Karpas-422 (cell line): ENCODE measurements at regions not wholly inside any gene's neighbourhood (a gene's known extent, or its start where the extent isn't known, plus 50 kb on each side); places are given as distances from the start of the nearest gene placed in this dataset.
A peak's percentile ranks its signal among the peaks of the same experiment; 100 is the strongest.

ENCODE experiments used
- DNase-seq: peaks from one replicate; pipeline ENCODE4 v3.0.0-alpha.2; 2015
- H2AFZ ChIP-seq: fragments of 200-600 bp; sonication (generic); 2 replicates; pipeline ENCODE4 v1.6.1; 2014; ENCODE audit warnings: antibody characterized with exemption, low read length, mixed read lengths
- H3K27ac ChIP-seq: fragments of 200-600 bp; sonication (generic); 2 replicates; pipeline ENCODE4 v1.5.1; 2014; ENCODE audit warnings: mild to moderate bottlenecking, low read length, moderate library complexity
- H3K27me3 ChIP-seq: fragments of 200-600 bp; sonication (generic); 2 replicates; pipeline ENCODE4 v1.6.1; 2014; ENCODE audit warnings: low read length, mixed read lengths
- H3K36me3 ChIP-seq: fragments of 200-600 bp; sonication (generic); 2 replicates; pipeline ENCODE4 v1.6.1; 2014; ENCODE audit warnings: low read length, mixed read lengths; ENCODE audit not compliant: insufficient read depth
- H3K4me1 ChIP-seq: fragments of 200-600 bp; sonication (generic); 2 replicates; pipeline ENCODE4 v1.6.1; 2014; ENCODE audit warnings: mild to moderate bottlenecking, low read length, mixed read lengths
- H3K4me2 ChIP-seq: fragments of 200-600 bp; sonication (generic); 2 replicates; pipeline ENCODE4 v1.6.1; 2014; ENCODE audit warnings: low read length, low read depth, mild to moderate bottlenecking; ENCODE audit not compliant: poor library complexity, severe bottlenecking
- H3K4me3 ChIP-seq: fragments of 200-600 bp; sonication (generic); 2 replicates; pipeline ENCODE4 v1.5.1; 2014; ENCODE audit warnings: mild to moderate bottlenecking, antibody characterized with exemption, low read length, mixed read lengths
- H3K79me2 ChIP-seq: fragments of 200-600 bp; sonication (generic); 2 replicates; pipeline ENCODE4 v1.6.1; 2014; ENCODE audit warnings: mild to moderate bottlenecking, low read length, mixed read lengths
- H3K9ac ChIP-seq: fragments of 200-600 bp; sonication (generic); 2 replicates; pipeline ENCODE4 v1.6.0; 2014; ENCODE audit warnings: low read length
- H3K9me2 ChIP-seq: fragments of 200-600 bp; sonication (generic), shearing (Covaris generic); replicated peaks from 2 replicates; pipeline ENCODE4 v1.6.0; 2014; ENCODE audit warnings: mild to moderate bottlenecking, low read length, moderate library complexity; ENCODE audit not compliant: insufficient read depth
- H3K9me3 ChIP-seq: fragments of 300-700, 200-600 bp; sonication (generic); 2 replicates; pipeline ENCODE4 v1.6.1; 2014; ENCODE audit warnings: low read length, mixed read lengths
- H4K20me1 ChIP-seq: fragments of 200-600 bp; sonication (generic); 2 replicates; pipeline ENCODE4 v1.6.1; 2014; ENCODE audit warnings: mild to moderate bottlenecking, antibody characterized with exemption, low read length, low read depth; ENCODE audit not compliant: insufficient read depth

DNA sequence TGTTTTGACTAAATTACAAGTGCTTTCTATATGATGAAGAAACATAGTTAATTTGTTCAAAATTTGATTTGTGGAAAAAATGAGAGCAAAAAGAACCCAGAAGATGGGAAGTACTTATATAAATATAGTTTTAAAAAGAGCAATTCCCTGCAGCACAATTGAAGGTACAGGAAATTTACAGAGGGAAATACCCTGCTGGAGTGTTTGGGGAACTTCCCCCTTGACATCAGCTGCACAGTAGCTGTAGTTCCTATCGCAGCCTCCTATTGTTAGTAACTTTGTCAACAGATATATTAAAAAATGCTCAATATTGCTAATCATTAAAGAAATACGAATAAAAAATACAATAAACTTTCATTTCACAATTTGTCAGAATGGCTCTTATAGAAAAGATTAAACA, 1118.8 kb upstream of the ZEB2 start:
- no peak overlapping the region for H3K4me3 ChIP-seq
- H3K4me1 ChIP-seq: no peaks in the 10 kb centered on the region
- H3K4me2 ChIP-seq: no peak overlapping the region
- no peak overlapping the region for H3K27ac ChIP-seq
- no peaks in the 10 kb centered on the region for H3K27me3 ChIP-seq
- H3K36me3 ChIP-seq: no peaks in the 10 kb centered on the region
- no peaks in the 10 kb centered on the region for H3K9me2 ChIP-seq
- no peak for DNase-seq
- H3K79me2 ChIP-seq: no peaks in the 10 kb centered on the region
- H4K20me1 ChIP-seq: no peaks in the 10 kb centered on the region
- no peak overlapping the region for H3K9ac ChIP-seq
- H3K9me3 ChIP-seq: no peaks in the 10 kb centered on the region
- H2AFZ ChIP-seq: no peak overlapping the region

DNA sequence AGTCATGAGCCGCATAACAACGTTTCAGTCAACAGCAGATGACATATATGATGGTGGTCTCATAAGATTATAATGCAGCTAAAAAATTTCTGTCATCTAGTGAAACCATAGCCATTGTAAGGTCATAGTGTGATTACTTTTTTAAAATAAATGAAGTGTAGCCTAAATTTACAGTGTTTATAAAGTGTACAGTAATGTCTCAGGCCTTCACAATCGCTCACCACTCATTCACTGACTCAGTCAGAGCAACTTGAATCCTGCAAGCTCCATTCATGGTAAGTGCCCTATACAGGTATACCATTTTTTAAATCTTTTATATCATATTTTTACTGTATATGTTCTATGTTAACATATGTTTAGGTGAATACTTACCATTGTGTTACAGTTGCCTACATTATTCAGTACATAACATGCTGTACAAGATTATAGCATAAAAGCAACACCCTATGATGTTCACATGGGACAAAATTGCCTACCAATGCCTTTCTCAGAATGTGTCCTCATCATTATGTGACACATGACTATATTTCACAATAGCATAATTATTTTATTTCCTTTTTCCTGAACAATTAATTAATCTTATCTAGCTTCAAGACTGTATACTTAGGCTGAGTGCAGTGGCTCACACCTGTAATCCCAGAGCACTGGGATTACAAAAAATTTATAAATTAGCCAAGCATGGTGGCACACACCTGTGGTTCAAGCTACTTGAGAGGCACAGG, 1115.9 kb upstream of the ZEB2 start:
- DNase-seq: no peak
- H2AFZ ChIP-seq: no peak overlapping the region
- no peaks in the 10 kb centered on the region for H4K20me1 ChIP-seq
- no peak overlapping the region for H3K27ac ChIP-seq
- H3K4me3 ChIP-seq: no peak overlapping the region
- H3K27me3 ChIP-seq: no peaks in the 10 kb centered on the region
- H3K9me3 ChIP-seq: no peaks in the 10 kb centered on the region
- H3K4me2 ChIP-seq: no peak overlapping the region
- H3K79me2 ChIP-seq: no peaks in the 10 kb centered on the region
- H3K9me2 ChIP-seq: no peaks in the 10 kb centered on the region
- no peaks in the 10 kb centered on the region for H3K4me1 ChIP-seq
- H3K9ac ChIP-seq: no peak overlapping the region
- H3K36me3 ChIP-seq: no peaks in the 10 kb centered on the region

DNA sequence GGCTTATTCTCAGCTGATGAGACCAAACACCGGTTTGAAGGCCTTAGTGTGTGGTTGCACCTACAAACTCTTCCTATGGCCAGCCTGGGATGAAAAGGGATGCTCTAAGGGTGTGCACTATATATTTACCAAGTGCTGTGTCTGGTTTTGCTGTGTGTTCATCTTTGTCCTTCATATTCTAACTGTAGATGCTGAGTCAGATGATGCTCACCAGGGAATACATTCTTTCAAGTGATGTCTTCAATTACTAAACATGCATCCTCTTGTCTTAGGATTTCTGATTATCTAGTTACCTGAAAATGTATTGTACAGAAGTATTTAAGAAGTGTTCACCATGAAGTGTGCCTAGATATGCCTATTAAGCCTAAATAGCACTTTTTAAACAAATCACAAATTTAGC, 1111.6 kb upstream of the ZEB2 start:
- H3K27ac ChIP-seq: no peak overlapping the region
- no peaks in the 10 kb centered on the region for H4K20me1 ChIP-seq
- H2AFZ ChIP-seq: no peak overlapping the region
- no peaks in the 10 kb centered on the region for H3K36me3 ChIP-seq
- H3K9me3 ChIP-seq: no peaks in the 10 kb centered on the region
- H3K79me2 ChIP-seq: no peaks in the 10 kb centered on the region
- peaks cover 6% of the 10 kb centered on the region for H3K4me1 ChIP-seq
- no peak overlapping the region for H3K4me2 ChIP-seq
- DNase-seq: no peak
- no peak overlapping the region for H3K9ac ChIP-seq
- H3K27me3 ChIP-seq: no peaks in the 10 kb centered on the region
- no peaks in the 10 kb centered on the region for H3K9me2 ChIP-seq
- no peak overlapping the region for H3K4me3 ChIP-seq

GRCh38 chr2:145626301-145626700, 1106.4 kb upstream of the ZEB2 start:
- H2AFZ ChIP-seq: no peak overlapping the region
- H3K9me3 ChIP-seq: no peaks in the 10 kb centered on the region
- H3K4me3 ChIP-seq: no peak overlapping the region

GRCh38 chr2:145625111-145625510, 1105.2 kb upstream of the ZEB2 start:
- no peak overlapping the region for H3K9ac ChIP-seq
- H3K4me2 ChIP-seq: no peak overlapping the region
- no peaks in the 10 kb centered on the region for H4K20me1 ChIP-seq
- H3K79me2 ChIP-seq: no peaks in the 10 kb centered on the region
- H3K36me3 ChIP-seq: no peaks in the 10 kb centered on the region
- H3K27me3 ChIP-seq: no peaks in the 10 kb centered on the region
- H3K4me3 ChIP-seq: no peak overlapping the region
- no peak overlapping the region for H2AFZ ChIP-seq
- no peak overlapping the region for H3K27ac ChIP-seq
- H3K4me1 ChIP-seq: peaks cover 6% of the 10 kb centered on the region
- H3K9me3 ChIP-seq: no peaks in the 10 kb centered on the region
- no peaks in the 10 kb centered on the region for H3K9me2 ChIP-seq
- no peak for DNase-seq

More at GRCh38 chr2:145626301-145626700, 1106.4 kb upstream of the ZEB2 start:
- H3K4me1 ChIP-seq: peaks cover 6% of the 10 kb centered on the region
- H3K27me3 ChIP-seq: no peaks in the 10 kb centered on the region
- no peaks in the 10 kb centered on the region for H3K36me3 ChIP-seq
- DNase-seq: no peak
- H3K4me2 ChIP-seq: no peak overlapping the region
- no peaks in the 10 kb centered on the region for H4K20me1 ChIP-seq
- no peak overlapping the region for H3K27ac ChIP-seq
- no peak overlapping the region for H3K9ac ChIP-seq
- H3K9me2 ChIP-seq: no peaks in the 10 kb centered on the region
- H3K79me2 ChIP-seq: no peaks in the 10 kb centered on the region

GRCh38 chr2:145623136-145623535, 1103.2 kb upstream of the ZEB2 start:
- Histone ChIP-seq H3K9me2 (no peaks in the 10 kb centered on the region), H3K9me3 (no peaks in the 10 kb centered on the region), H4K20me1 (no peaks in the 10 kb centered on the region), H3K4me3 (no peak overlapping the region), H3K4me2 (no peak overlapping the region), H3K27ac (no peak overlapping the region), H3K4me1 (peaks cover 6% of the 10 kb centered on the region), H3K79me2 (no peaks in the 10 kb centered on the region), H3K36me3 (no peaks in the 10 kb centered on the region), H3K9ac (no peak overlapping the region), H3K27me3 (no peaks in the 10 kb centered on the region), H2AFZ (no peak overlapping the region)
- DNase-seq: no peak

GRCh38 chr2:145622285-145622684, 1102.4 kb upstream of the ZEB2 start:
- no peaks in the 10 kb centered on the region for H3K4me1 ChIP-seq
- no peak for DNase-seq
- H3K4me2 ChIP-seq: no peak overlapping the region
- no peaks in the 10 kb centered on the region for H3K27me3 ChIP-seq
- H4K20me1 ChIP-seq: no peaks in the 10 kb centered on the region
- H2AFZ ChIP-seq: 0 out of 2 replicates have a peak overlapping the region, but pooled peaks have one; percentile 9
- H3K36me3 ChIP-seq: no peaks in the 10 kb centered on the region
- H3K4me3 ChIP-seq: no peak overlapping the region
- H3K9me2 ChIP-seq: no peaks in the 10 kb centered on the region
- H3K9ac ChIP-seq: no peak overlapping the region
- no peaks in the 10 kb centered on the region for H3K79me2 ChIP-seq
- no peaks in the 10 kb centered on the region for H3K9me3 ChIP-seq
- no peak overlapping the region for H3K27ac ChIP-seq

DNA sequence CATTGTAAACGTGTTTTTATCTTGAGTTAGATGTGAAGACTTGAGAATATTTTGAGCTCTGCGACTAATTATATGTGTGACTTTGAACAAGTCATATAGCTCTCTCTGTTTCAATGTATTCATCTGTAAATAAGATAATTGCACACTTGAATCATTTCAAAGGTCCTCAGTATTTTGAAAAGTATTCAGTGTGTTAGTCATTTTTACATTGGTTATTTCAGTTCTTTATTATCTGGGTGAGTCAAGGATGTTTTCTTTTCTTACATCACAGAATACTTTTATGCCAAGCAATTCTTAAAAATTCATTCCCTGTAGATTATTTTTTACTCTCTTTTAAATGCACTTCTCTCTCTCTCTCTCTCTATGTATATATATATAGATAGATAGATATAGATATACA, 1098.0 kb upstream of the ZEB2 start:
- H3K9ac ChIP-seq: no peak overlapping the region
- no peaks in the 10 kb centered on the region for H3K4me1 ChIP-seq
- H2AFZ ChIP-seq: no peak overlapping the region
- H3K36me3 ChIP-seq: no peaks in the 10 kb centered on the region
- no peaks in the 10 kb centered on the region for H3K27me3 ChIP-seq
- no peak overlapping the region for H3K4me3 ChIP-seq
- H4K20me1 ChIP-seq: no peaks in the 10 kb centered on the region
- H3K27ac ChIP-seq: no peak overlapping the region
- no peaks in the 10 kb centered on the region for H3K79me2 ChIP-seq
- H3K4me2 ChIP-seq: no peak overlapping the region
- no peak for DNase-seq
- no peaks in the 10 kb centered on the region for H3K9me2 ChIP-seq
- H3K9me3 ChIP-seq: no peaks in the 10 kb centered on the region
